H1 (cell line): ENCODE measurements at regions not wholly inside any gene's neighbourhood (a gene's known extent, or its start where the extent isn't known, plus 50 kb on each side); places are given as distances from the start of the nearest gene placed in this dataset.

ENCODE experiments used
- ASH2L ChIP-seq: fragments of 200-600, 300-600 bp; sonication (generic); IDR thresholded peaks from one replicate; pipeline ENCODE4 v1.7.1; 2017; ENCODE audit warnings: low read length
- ATF3 ChIP-seq: IDR thresholded peaks from 2 replicates; pipeline ENCODE4 v1.6.1; 2011; ENCODE audit warnings: low read depth, mild to moderate bottlenecking, low read length; ENCODE audit not compliant: insufficient read depth
- CTCF ChIP-seq, 3 experiments: IDR thresholded peaks; 1 replicate in 2 of 3; 2 replicates in 1 of 3; pipeline versions ENCODE4 v1.5.1 to v1.6.1; 2011; ENCODE audit warnings: low read length in 3 of 3, mild to moderate bottlenecking in 3 of 3, inconsistent platforms in 2 of 3, low read depth in 1 of 3, moderate library complexity in 1 of 3; ENCODE audit not compliant: insufficient read depth in 1 of 3; ENCODE audit errors: control extremely low read depth in 1 of 3
- EGR1 ChIP-seq: IDR thresholded peaks from 2 replicates; pipeline ENCODE4 v1.6.1; 2011; ENCODE audit warnings: low read depth, low read length, borderline replicate concordance
- KDM5A ChIP-seq: fragments of 200-600 bp; IDR thresholded peaks from 2 replicates; pipeline ENCODE4 v1.7.1; 2012; ENCODE audit warnings: mild to moderate bottlenecking, low read length, inconsistent platforms, mixed read lengths
- SAP30 ChIP-seq: fragments of 300-600 bp; sonication (generic); IDR thresholded peaks from 2 replicates; pipeline ENCODE4 v1.7.1; 2012; ENCODE audit warnings: low read length, moderate library complexity, mild to moderate bottlenecking, inconsistent platforms; ENCODE audit not compliant: insufficient read depth, insufficient replicate concordance
- SIRT6 ChIP-seq: IDR thresholded peaks from one replicate; pipeline ENCODE4 v1.7.1; 2012; ENCODE audit warnings: low read length, inconsistent platforms

GRCh38 chr4:123034023-123034422 is 111.6 kb upstream of the NUDT6 start (continued):
- no peak for TF ChIP-seq ATF3
- no peak for TF ChIP-seq KDM5A
- TF ChIP-seq CTCF (IDR thresholded peaks at IDR 0.05; ENCODE audit: control extremely low read depth in 1 of 3, insufficient read depth in 1 of 3, low read depth in 1 of 3, low read length in 3 of 3), result no peak
- TF ChIP-seq SIRT6, result no peak
- no peak for TF ChIP-seq EGR1
- no peak for TF ChIP-seq SAP30
- TF ChIP-seq ASH2L, result no peak
